CD4-positive, alpha-beta T cell treated with Interleukin-1 beta for 1 hour (primary cell): ENCODE measurements at regions not wholly inside any gene's neighbourhood (a gene's known extent, or its start where the extent isn't known, plus 50 kb on each side); places are given as distances from the start of the nearest gene placed in this dataset.
"Not testable (repeated sequence)": the region's sequence is repeated elsewhere in the genome, so short reads cannot be mapped to it uniquely, and the experiment has no call there.

Experiments used
- DNase-seq, 2 donors: peaks; one replicate each; pipeline ENCODE4 v3.0.0-alpha.2; 2020 to 2022

GRCh38 chr4:79603681-79604080 is 195.7 kb upstream of the GK2 start:
- no peak for DNase-seq

GRCh38 chr4:79599691-79600090 is 191.7 kb upstream of the GK2 start:
- no peak for DNase-seq

- DNase-seq: no peak
These were observed 190.8 kb upstream of the GK2 start for GRCh38 chr4:79598801-79599200.

GRCh38 chr4:79598214-79598613 is 190.2 kb upstream of the GK2 start:
- DNase-seq: no peak

GRCh38 chr4:79597266-79597665 is 189.2 kb upstream of the GK2 start:
- no peak for DNase-seq

GRCh38 chr4:79592218-79592617 is 184.2 kb upstream of the GK2 start:
- DNase-seq: not testable (repeated sequence)

- no peak for DNase-seq
These were observed 180.7 kb upstream of the GK2 start for GRCh38 chr4:79588679-79589078.

- DNase-seq: not testable (repeated sequence)
These were observed 179.2 kb upstream of the GK2 start for GRCh38 chr4:79587207-79587606.

GRCh38 chr4:79585834-79586233 is 177.8 kb upstream of the GK2 start:
- no peak for DNase-seq

- no peak for DNase-seq
These were observed 177.3 kb upstream of the GK2 start for GRCh38 chr4:79585330-79585729.

- DNase-seq: no peak
These were observed 176.9 kb upstream of the GK2 start for GRCh38 chr4:79584902-79585301.

GRCh38 chr4:79584352-79584751 is 176.3 kb upstream of the GK2 start:
- no peak for DNase-seq

- peak in 1 of 2 donors; percentile 14 for DNase-seq
These were observed 170.6 kb upstream of the GK2 start for GRCh38 chr4:79578606-79579005.

- DNase-seq: no peak
These were observed 168.4 kb upstream of the GK2 start for GRCh38 chr4:79576429-79576753.

GRCh38 chr4:79575709-79576428 is 167.8 kb upstream of the GK2 start:
- no peak for DNase-seq

GRCh38 chr4:79574741-79575451 is 166.9 kb upstream of the GK2 start:
- DNase-seq: no peak

GRCh38 chr4:79563219-79563618 is 155.2 kb upstream of the GK2 start:
- DNase-seq: no peak

- no peak for DNase-seq
These were observed 153.7 kb upstream of the GK2 start for GRCh38 chr4:79561751-79562150.

- not testable (repeated sequence) for DNase-seq
These were observed 151.4 kb upstream of the GK2 start for GRCh38 chr4:79559398-79559797.

- DNase-seq: no peak
These were observed 144.3 kb upstream of the GK2 start for GRCh38 chr4:79552311-79552710.

GRCh38 chr4:79551555-79551954 is 143.5 kb upstream of the GK2 start:
- DNase-seq: no peak

GRCh38 chr4:79547851-79548250 is 139.8 kb upstream of the GK2 start:
- no peak for DNase-seq

- DNase-seq: not testable (repeated sequence)
These were observed 137.3 kb upstream of the GK2 start for GRCh38 chr4:79545292-79545691.

- no peak for DNase-seq
These were observed 132.1 kb upstream of the GK2 start for GRCh38 chr4:79540143-79540542.

- no peak for DNase-seq
These were observed 127.5 kb upstream of the GK2 start for GRCh38 chr4:79535516-79535915.
